ENCODE measurements at regions not wholly inside any gene's neighbourhood (a gene's known extent, or its start where the extent isn't known, plus 50 kb on each side); places are given as distances from the start of the nearest gene placed in this dataset.

GRCh38 chr18:76643199-76643598 lies 148.2 kb upstream of the ZNF516 start:
- TF ChIP-seq POLR2A (IDR thresholded peaks at IDR 0.05; ENCODE audit: low read depth, low read length) (no peak), TAF1 (IDR thresholded peaks at IDR 0.05; ENCODE audit: borderline replicate concordance, low read depth, low read length) (no peak)
